ENCODE measurements at regions not wholly inside any gene's neighbourhood (a gene's known extent, or its start where the extent isn't known, plus 50 kb on each side); places are given as distances from the start of the nearest gene placed in this dataset.
"Not testable (repeated sequence)": the region's sequence is repeated elsewhere in the genome, so short reads cannot be mapped to it uniquely, and the experiment has no call there.

- no peak for TF ChIP-seq GABPA (IDR thresholded peaks at IDR 0.05 in 1 of 2, conservative IDR thresholded peaks at IDR 0.05 in 1 of 2)
Measured at GRCh38 chr10:2881720-2882620, 185.4 kb upstream of the PFKP start (continued).

- 89% methylated on average over 2 of the region's 2 CpGs for WGBS
Measured at GRCh38 chr10:2880050-2880449, 187.3 kb upstream of the PFKP start.

GRCh38 chr10:2878818-2879217, 188.5 kb upstream of the PFKP start:
- Histone ChIP-seq H3K4me1 (ENCODE audit: control insufficient read depth in 4 of 4, insufficient read depth in 4 of 4, low read length in 3 of 4) (no peaks in the 10 kb centered on the region), H3K27me3 (ENCODE audit: control insufficient read depth in 4 of 4, insufficient read depth in 4 of 4, low read length in 3 of 4) (peaks cover 0 to 6% (median 0%) of the 10 kb centered on the region in 4 donors), H3K9ac (ENCODE audit: low read depth in 1 of 2, low read length in 2 of 2) (no peak overlapping the region), H3K4me3 (ENCODE audit: low read depth in 1 of 3, low read length in 3 of 3) (no peak overlapping the region), H3K9me3 (ENCODE audit: control insufficient read depth in 4 of 4, low read length in 3 of 4) (no peaks in the 10 kb centered on the region), H3K27ac (ENCODE audit: low read depth in 1 of 2, low read length in 2 of 2) (no peak overlapping the region), H3K36me3 (ENCODE audit: control insufficient read depth in 4 of 4, insufficient read depth in 3 of 4, low read depth in 1 of 4, low read length in 3 of 4) (no peaks in the 10 kb centered on the region)
- TF ChIP-seq MAX (IDR thresholded peaks at IDR 0.05) (no peak), EGR1 (IDR thresholded peaks at IDR 0.05; ENCODE audit: low read depth in 2 of 2) (no peak), ZBTB33 (IDR thresholded peaks at IDR 0.05) (no peak), GABPA (IDR thresholded peaks at IDR 0.05 in 1 of 2, conservative IDR thresholded peaks at IDR 0.05 in 1 of 2) (no peak), REST (IDR thresholded peaks at IDR 0.05) (no peak), RXRA (IDR thresholded peaks at IDR 0.05) (no peak), ATF3 (IDR thresholded peaks at IDR 0.05) (no peak), RAD21 (IDR thresholded peaks at IDR 0.05) (no peak), HNF4G (IDR thresholded peaks at IDR 0.05) (no peak), NR2F2 (IDR thresholded peaks at IDR 0.05) (no peak), HNF4A (conservative IDR thresholded peaks at IDR 0.05) (no peak), JUND (IDR thresholded peaks at IDR 0.05) (no peak), SP1 (IDR thresholded peaks at IDR 0.05) (no peak), FOXA1 (IDR thresholded peaks at IDR 0.05) (no peak), FOXA2 (IDR thresholded peaks at IDR 0.05) (no peak), CTCF (IDR thresholded peaks at IDR 0.05; ENCODE audit: low read depth, low read length, missing input control) (no peak), YY1 (IDR thresholded peaks at IDR 0.05) (no peak), TAF1 (conservative IDR thresholded peaks at IDR 0.05) (no peak)
- WGBS, result 64% methylated on average over 8 of the region's 8 CpGs
- DNase-seq (ENCODE audit: low spot score), result no peak

More at GRCh38 chr10:2880050-2880449, 187.3 kb upstream of the PFKP start:
- not testable (repeated sequence) for H3K9ac ChIP-seq (ENCODE audit: low read depth in 1 of 2, low read length in 2 of 2); H3K4me1 ChIP-seq (ENCODE audit: control insufficient read depth in 4 of 4, insufficient read depth in 4 of 4, low read length in 3 of 4); H3K27me3 ChIP-seq (ENCODE audit: control insufficient read depth in 4 of 4, insufficient read depth in 4 of 4, low read length in 3 of 4); H3K4me3 ChIP-seq (ENCODE audit: low read depth in 1 of 3, low read length in 3 of 3); H3K27ac ChIP-seq (ENCODE audit: low read depth in 1 of 2, low read length in 2 of 2); H3K36me3 ChIP-seq (ENCODE audit: control insufficient read depth in 4 of 4, insufficient read depth in 3 of 4, low read depth in 1 of 4, low read length in 3 of 4); H3K9me3 ChIP-seq (ENCODE audit: control insufficient read depth in 4 of 4, low read length in 3 of 4); DNase-seq (ENCODE audit: low spot score)
